MCF 10A (cell line): ENCODE measurements at regions not wholly inside any gene's neighbourhood (a gene's known extent, or its start where the extent isn't known, plus 50 kb on each side); places are given as distances from the start of the nearest gene placed in this dataset.

Source experiments
- BruUV-seq: library from RNA; stranded (reverse); fragments of 400-500 nt; replicated peaks from 2 replicates; lab custom pipeline; 2021; lab: Mats Ljungman, UMichigan
- CTCF ChIA-PET: fragments of 300-600 bp; sonication (Branson Sonifier 250); formaldehyde crosslinking; extraction: SDS; loops from one replicate; lab custom pipeline; 2021; ENCODE audit warnings: antibody characterized with exemption, inconsistent platforms; lab: Yijun Ruan, JAX
- POLR2A ChIA-PET: fragments of 300-600, 350-650 bp; sonication (Branson Sonifier 250); formaldehyde crosslinking; extraction: SDS; loops from one replicate; lab custom pipeline; 2020; ENCODE audit warnings: antibody characterized with exemption, inconsistent platforms; lab: Yijun Ruan, JAX
- DNase-seq: peaks from one replicate; pipeline ENCODE4 v3.0.0-alpha.2; 2018; ENCODE audit not compliant: unreplicated experiment
- H3K27ac Mint-ChIP-seq: one replicate; pipeline ENCODE4 v1.8.0; 2022; ENCODE audit warnings: mild to moderate bottlenecking, low read depth, mixed read lengths; ENCODE audit not compliant: unreplicated experiment
- H3K27me3 Mint-ChIP-seq: one replicate; pipeline ENCODE4 v1.8.0; 2022; ENCODE audit warnings: mixed read lengths; ENCODE audit not compliant: insufficient read depth, unreplicated experiment
- H3K36me3 Mint-ChIP-seq: one replicate; pipeline ENCODE4 v1.8.0; 2022; ENCODE audit warnings: mild to moderate bottlenecking, moderate library complexity, mixed read lengths; ENCODE audit not compliant: insufficient read depth, unreplicated experiment
- H3K4me1 Mint-ChIP-seq: one replicate; pipeline ENCODE4 v1.8.0; 2022; ENCODE audit warnings: mixed read lengths; ENCODE audit not compliant: insufficient read depth, unreplicated experiment
- H3K4me3 Mint-ChIP-seq: one replicate; pipeline ENCODE4 v1.8.0; 2022; ENCODE audit warnings: mild to moderate bottlenecking, moderate library complexity, mixed read lengths; ENCODE audit not compliant: unreplicated experiment
- H3K9me3 Mint-ChIP-seq: one replicate; pipeline ENCODE4 v1.8.0; 2022; ENCODE audit warnings: mixed read lengths; ENCODE audit not compliant: unreplicated experiment
- intact Hi-C: fragments of 100-400 bp; cut with micrococcal nuclease; formaldehyde crosslinking; loops from 2 replicates; pipeline ENCODE4 v1.14.1; 2022
- TF ChIP-seq, protein P1 (sequence below): fragments of 200-600 bp; IDR thresholded peaks from one replicate; pipeline ENCODE4 v1.8.0; 2022; ENCODE audit warnings: antibody characterized with exemption, mild to moderate bottlenecking; ENCODE audit not compliant: unreplicated experiment

DNA sequence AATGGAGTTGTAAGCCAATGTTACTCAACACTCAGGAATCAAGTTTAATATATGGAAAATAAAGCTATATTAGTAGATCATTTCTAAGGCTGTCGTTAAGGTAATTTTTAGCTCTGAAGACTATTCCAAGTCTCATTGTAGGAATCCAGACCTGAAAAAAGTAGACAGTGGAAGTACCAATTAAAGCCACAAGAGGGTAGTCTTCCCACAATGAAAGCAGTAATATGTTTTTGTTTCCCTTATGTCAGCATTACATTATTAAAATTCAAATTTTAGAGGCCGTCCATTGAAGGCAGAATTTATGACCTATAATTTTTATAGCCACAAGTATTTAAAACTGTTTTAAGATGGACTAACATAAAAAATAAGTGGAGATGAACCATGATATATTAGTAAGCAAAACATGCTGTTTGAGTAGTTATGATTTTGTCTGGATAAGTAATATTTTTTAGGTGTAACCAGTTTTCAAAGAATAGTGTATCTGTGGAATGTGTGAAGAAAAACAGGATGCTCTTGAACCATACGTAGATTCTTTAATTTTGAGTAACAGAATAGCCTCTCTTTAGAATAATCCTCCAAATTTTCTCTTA lies 372.6 kb upstream of the TECRL start:
- no TSS peak for BruUV-seq
- ChIA-PET CTCF (interaction anchor here (0.5 to 1.3 kb wide), 13 partner anchors 9 to 308 kb away, joined by 3 to 5 read pairs (median 3); no protein-coding TSS in a partner anchor), POLR2A (interaction anchor here (0.6 kb wide), 1 partner anchor 261 kb away, joined by 3 read pairs; no protein-coding TSS in a partner anchor)
- peak; percentile 57 for DNase-seq
- intact Hi-C loops, result loop anchor here (2.0 to 5.0 kb wide), 4 partner anchors 165 to 1907 kb away; no protein-coding TSS in a partner anchor
- no peak overlapping the region for H3K4me3 Mint-ChIP-seq
- no peaks in the 10 kb centered on the region for H3K27me3 Mint-ChIP-seq
- no peaks in the 10 kb centered on the region for H3K36me3 Mint-ChIP-seq
- TF ChIP-seq, protein P1, sequence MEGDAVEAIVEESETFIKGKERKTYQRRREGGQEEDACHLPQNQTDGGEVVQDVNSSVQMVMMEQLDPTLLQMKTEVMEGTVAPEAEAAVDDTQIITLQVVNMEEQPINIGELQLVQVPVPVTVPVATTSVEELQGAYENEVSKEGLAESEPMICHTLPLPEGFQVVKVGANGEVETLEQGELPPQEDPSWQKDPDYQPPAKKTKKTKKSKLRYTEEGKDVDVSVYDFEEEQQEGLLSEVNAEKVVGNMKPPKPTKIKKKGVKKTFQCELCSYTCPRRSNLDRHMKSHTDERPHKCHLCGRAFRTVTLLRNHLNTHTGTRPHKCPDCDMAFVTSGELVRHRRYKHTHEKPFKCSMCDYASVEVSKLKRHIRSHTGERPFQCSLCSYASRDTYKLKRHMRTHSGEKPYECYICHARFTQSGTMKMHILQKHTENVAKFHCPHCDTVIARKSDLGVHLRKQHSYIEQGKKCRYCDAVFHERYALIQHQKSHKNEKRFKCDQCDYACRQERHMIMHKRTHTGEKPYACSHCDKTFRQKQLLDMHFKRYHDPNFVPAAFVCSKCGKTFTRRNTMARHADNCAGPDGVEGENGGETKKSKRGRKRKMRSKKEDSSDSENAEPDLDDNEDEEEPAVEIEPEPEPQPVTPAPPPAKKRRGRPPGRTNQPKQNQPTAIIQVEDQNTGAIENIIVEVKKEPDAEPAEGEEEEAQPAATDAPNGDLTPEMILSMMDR, result peak; percentile 60
- H3K27ac Mint-ChIP-seq, result no peak overlapping the region
- H3K4me1 Mint-ChIP-seq, result no peaks in the 10 kb centered on the region
- H3K9me3 Mint-ChIP-seq, result no peaks in the 10 kb centered on the region

DNA sequence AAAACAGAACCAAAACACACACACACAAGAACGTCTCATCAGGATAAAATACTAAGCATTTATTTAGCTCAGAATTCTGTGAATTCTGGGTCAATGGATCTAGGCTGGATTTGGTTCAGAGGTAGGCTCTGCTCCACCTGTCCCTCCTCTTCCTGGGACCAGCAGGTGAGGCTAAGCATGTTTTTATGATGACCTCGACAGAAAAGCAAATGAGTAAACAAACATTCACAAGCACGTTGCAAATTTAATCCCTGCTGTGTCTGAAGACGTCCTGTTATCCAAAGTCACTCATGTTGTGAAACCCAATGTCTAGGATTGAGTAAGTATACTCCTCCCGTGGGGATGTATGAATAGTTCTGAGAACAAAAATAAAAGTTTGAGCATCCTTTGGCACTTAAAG lies 371.4 kb upstream of the TECRL start:
- no peaks in the 10 kb centered on the region for H3K36me3 Mint-ChIP-seq
- no peaks in the 10 kb centered on the region for H3K27me3 Mint-ChIP-seq
- H3K27ac Mint-ChIP-seq, result no peak overlapping the region
- intact Hi-C loops, result loop anchor here (2.0 to 5.0 kb wide), 4 partner anchors 163 to 1908 kb away; no protein-coding TSS in a partner anchor
- DNase-seq, result peak; percentile 16
- POLR2A ChIA-PET, result no interaction called here
- H3K4me3 Mint-ChIP-seq, result no peak overlapping the region
- H3K4me1 Mint-ChIP-seq, result no peaks in the 10 kb centered on the region
- CTCF ChIA-PET, result interaction anchor here (0.9 to 1.4 kb wide), 5 partner anchors 221 to 309 kb away, joined by 3 to 5 read pairs (median 4); no protein-coding TSS in a partner anchor
- BruUV-seq, result no TSS peak
- TF ChIP-seq, protein P1, result no peak
- no peaks in the 10 kb centered on the region for H3K9me3 Mint-ChIP-seq

DNA sequence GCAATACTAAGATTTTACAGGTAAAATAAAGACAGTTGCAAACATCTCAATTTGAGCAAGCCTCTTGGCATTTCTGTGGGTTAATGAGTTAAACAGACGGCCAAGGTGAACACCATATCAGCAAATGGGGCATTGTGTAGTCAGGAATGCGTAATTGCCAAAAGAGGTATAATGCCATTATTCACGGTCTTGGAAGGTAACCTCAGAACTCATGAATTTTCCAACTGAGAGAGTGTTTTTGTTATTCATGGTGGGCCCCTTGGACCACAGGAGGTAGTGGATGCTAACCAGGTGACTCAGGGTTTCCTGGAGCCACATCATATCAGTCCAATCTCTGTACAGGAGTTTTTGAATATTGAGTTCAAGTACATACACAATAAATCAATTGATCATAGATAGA lies 368.0 kb upstream of the TECRL start:
- Mint-ChIP-seq H3K4me1 (no peaks in the 10 kb centered on the region), H3K9me3 (no peaks in the 10 kb centered on the region), H3K27me3 (no peaks in the 10 kb centered on the region), H3K27ac (no peak overlapping the region), H3K4me3 (no peak overlapping the region), H3K36me3 (no peaks in the 10 kb centered on the region)
- POLR2A ChIA-PET, result no interaction called here
- CTCF ChIA-PET, result interaction anchor here (0.6 to 0.7 kb wide), 2 partner anchors 1391 to 1932 kb away, joined by 3 to 6 read pairs; no protein-coding TSS in a partner anchor
- TF ChIP-seq, protein P1, result no peak
- intact Hi-C loops, result no loop called here
- BruUV-seq, result no TSS peak
- no peak for DNase-seq

DNA sequence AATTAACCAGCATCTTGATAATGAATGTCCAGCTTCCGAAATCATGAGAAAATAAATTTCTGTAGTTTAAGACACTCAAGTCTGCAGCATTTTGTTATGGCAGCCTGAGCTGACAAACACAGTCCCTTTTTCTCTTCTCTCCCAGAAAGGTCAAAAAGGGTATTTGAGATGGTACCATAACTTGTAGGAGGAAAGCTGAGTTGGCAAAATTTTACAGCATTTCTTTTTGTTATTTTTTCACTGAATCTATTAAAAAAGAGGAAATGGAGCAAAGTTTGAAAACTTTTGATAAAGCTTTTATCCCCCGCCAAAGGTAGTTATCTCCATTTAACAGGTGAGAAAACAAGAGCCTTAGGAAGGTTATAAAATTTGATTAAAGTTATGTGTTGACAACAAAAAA lies 367.6 kb upstream of the TECRL start:
- DNase-seq, result no peak
- Mint-ChIP-seq H3K36me3 (no peaks in the 10 kb centered on the region), H3K4me3 (no peak overlapping the region), H3K27me3 (no peaks in the 10 kb centered on the region), H3K9me3 (no peaks in the 10 kb centered on the region), H3K27ac (no peak overlapping the region), H3K4me1 (no peaks in the 10 kb centered on the region)
- TF ChIP-seq, protein P1, result no peak
- POLR2A ChIA-PET, result no interaction called here
- no TSS peak for BruUV-seq
- CTCF ChIA-PET, result no interaction called here
- intact Hi-C loops, result no loop called here
